ENCODE measurements at regions not wholly inside any gene's neighbourhood (a gene's known extent, or its start where the extent isn't known, plus 50 kb on each side); places are given as distances from the start of the nearest gene placed in this dataset.

- TF ChIP-seq CTCF (IDR thresholded peaks at IDR 0.05) (no peak), POLR2A (IDR thresholded peaks at IDR 0.05) (no peak), POLR2AphosphoS5 (IDR thresholded peaks at IDR 0.05) (no peak)
Measured at GRCh38 chr2:237256887-237257286, 157.1 kb downstream of the COL6A3 start.

Measured in suprapubic skin (tissue), 4 donors.